ENCODE measurements at regions not wholly inside any gene's neighbourhood (a gene's known extent, or its start where the extent isn't known, plus 50 kb on each side); places are given as distances from the start of the nearest gene placed in this dataset.
"Not testable (repeated sequence)": the region's sequence is repeated elsewhere in the genome, so short reads cannot be mapped to it uniquely, and the experiment has no call there.

DNA sequence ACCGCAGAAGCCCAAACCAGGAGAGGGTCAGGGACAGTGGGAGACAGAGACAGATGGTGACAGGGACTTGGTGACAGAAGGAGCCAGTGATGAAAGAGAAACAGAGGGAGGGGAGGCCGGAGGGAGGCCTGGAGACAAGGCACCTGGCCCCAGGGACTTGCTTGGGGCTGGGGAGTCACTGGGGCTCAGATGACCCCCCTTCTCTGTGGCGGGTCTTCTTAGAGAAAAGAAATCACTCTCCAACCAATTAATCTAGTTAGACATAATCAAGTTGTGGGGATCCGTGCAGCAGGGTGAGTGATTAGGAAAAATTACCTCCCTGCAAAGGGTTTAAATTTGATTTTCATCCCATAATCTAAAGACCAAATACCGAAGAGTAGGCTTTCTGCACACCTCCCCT is 519.8 kb downstream of the PTPRU start:
- Histone ChIP-seq H3K9me3 (ENCODE audit: control insufficient read depth, low read length) (no peaks in the 10 kb centered on the region), H3K4me1 (ENCODE audit: control insufficient read depth, insufficient read depth, low read length) (peaks cover 5% of the 10 kb centered on the region), H3K9ac (ENCODE audit: extremely low read depth, low read length, poor library complexity, severe bottlenecking) (no peak overlapping the region), H3K36me3 (ENCODE audit: control insufficient read depth, insufficient read depth, low read length) (no peaks in the 10 kb centered on the region), H3K27me3 (ENCODE audit: control insufficient read depth, insufficient read depth, low read length, poor library complexity, severe bottlenecking) (peaks cover 6% of the 10 kb centered on the region), H3K27ac (ENCODE audit: low read depth, low read length) (no peak overlapping the region), H3K4me3 (ENCODE audit: low read length) (no peak overlapping the region)
- no peaks in the 10 kb centered on the region for H3K9me3 Mint-ChIP-seq
- peaks cover 6% of the 10 kb centered on the region for H3K4me1 Mint-ChIP-seq
- H3K27me3 Mint-ChIP-seq (ENCODE audit: insufficient read depth) = peaks cover 5% of the 10 kb centered on the region
- H3K36me3 Mint-ChIP-seq (ENCODE audit: low read depth) = no peaks in the 10 kb centered on the region
- H3K27ac Mint-ChIP-seq = no peak overlapping the region
- WGBS, 2 experiments (ENCODE audit: insufficient coverage in 1 of 2, insufficient read length in 1 of 2) = 90 to 100% methylated on average over 2 to 3 of the region's 5 CpGs
- no peak overlapping the region for H3K4me3 Mint-ChIP-seq
- peak; percentile 20 for DNase-seq
- TF ChIP-seq, protein P1, sequence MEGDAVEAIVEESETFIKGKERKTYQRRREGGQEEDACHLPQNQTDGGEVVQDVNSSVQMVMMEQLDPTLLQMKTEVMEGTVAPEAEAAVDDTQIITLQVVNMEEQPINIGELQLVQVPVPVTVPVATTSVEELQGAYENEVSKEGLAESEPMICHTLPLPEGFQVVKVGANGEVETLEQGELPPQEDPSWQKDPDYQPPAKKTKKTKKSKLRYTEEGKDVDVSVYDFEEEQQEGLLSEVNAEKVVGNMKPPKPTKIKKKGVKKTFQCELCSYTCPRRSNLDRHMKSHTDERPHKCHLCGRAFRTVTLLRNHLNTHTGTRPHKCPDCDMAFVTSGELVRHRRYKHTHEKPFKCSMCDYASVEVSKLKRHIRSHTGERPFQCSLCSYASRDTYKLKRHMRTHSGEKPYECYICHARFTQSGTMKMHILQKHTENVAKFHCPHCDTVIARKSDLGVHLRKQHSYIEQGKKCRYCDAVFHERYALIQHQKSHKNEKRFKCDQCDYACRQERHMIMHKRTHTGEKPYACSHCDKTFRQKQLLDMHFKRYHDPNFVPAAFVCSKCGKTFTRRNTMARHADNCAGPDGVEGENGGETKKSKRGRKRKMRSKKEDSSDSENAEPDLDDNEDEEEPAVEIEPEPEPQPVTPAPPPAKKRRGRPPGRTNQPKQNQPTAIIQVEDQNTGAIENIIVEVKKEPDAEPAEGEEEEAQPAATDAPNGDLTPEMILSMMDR (conservative IDR thresholded peaks at IDR 0.05) = no peak

DNA sequence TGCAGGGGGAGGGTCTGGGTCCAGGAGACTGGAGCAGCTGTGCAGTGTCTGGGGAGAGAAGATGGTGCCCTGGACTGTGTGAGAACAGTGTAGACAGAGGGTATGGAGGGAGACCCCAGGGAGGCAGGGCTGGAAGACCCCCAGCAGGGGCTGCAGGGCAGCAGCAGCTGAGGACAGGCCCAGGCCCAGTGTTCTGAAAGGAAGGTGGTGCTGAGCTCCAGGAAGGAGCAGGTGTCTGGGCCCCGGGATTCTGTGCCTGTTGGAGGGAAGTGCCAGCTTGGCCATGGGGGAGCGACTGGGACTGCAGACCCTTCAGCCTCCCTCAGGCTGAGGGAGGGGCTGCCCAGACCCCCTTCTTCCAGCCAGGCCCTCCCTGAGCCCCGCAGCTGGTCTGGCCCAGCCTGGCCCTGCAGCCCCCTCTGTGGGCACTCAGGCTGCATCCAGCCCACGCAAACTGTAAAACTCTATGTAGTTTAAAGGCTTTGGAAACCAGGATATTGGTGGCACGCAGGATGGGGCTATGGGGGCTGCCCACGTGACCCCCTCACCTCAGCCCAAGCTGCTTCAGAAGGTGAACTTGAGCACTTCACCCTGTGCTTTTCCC is 519.2 kb downstream of the PTPRU start:
- not testable (repeated sequence) for H3K4me1 Mint-ChIP-seq; H3K9me3 ChIP-seq (ENCODE audit: control insufficient read depth, low read length); H3K4me3 ChIP-seq (ENCODE audit: low read length); H3K4me1 ChIP-seq (ENCODE audit: control insufficient read depth, insufficient read depth, low read length); H3K9me3 Mint-ChIP-seq; H3K27ac Mint-ChIP-seq; H3K27me3 ChIP-seq (ENCODE audit: control insufficient read depth, insufficient read depth, low read length, poor library complexity, severe bottlenecking); H3K9ac ChIP-seq (ENCODE audit: extremely low read depth, low read length, poor library complexity, severe bottlenecking); H3K4me3 Mint-ChIP-seq; H3K36me3 ChIP-seq (ENCODE audit: control insufficient read depth, insufficient read depth, low read length); H3K36me3 Mint-ChIP-seq (ENCODE audit: low read depth); H3K27me3 Mint-ChIP-seq (ENCODE audit: insufficient read depth); H3K27ac ChIP-seq (ENCODE audit: low read depth, low read length)
- 80 to 87% methylated on average over 1 to 6 of the region's 6 CpGs for WGBS, 2 experiments (ENCODE audit: insufficient coverage in 1 of 2, insufficient read length in 1 of 2)
- DNase-seq = peak; percentile 28

DNA sequence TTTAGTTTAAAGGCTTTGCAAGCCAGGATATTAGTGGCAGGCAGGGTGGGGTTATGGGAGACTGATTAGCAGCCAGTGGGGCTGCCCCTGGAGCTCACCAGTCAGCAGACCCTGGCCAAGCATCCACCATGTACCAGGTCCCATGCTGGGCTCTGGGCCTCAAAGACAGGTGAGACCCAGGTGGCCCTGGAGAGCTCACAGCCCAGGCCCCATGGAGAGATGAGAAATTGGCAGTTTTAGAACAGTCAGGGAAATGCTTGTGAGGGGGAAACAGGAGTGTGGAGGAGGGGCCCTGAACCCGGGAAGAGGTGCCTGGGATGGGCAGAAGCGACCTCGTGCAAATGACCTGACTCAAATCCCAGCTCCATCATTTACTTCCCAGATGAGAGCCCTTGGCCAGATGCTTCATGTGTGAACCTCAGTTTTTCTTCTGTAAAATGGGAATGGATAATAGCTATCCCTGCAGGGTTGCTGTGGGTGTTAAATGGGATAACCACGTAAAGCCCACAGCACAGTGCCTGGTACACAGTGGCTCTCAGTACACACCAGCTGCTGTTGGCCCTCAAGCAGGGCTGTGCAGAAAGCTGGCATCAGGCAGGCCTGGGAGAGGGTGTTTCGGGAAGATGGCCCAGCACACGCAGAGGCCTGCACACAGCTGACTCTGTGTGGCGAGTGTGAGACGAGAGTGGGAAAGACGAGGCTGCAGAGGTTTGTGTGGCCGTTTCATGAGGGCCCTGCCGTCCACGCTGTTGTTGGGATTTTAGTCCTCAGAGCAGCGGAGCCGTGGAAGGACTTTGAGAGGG is 518.5 kb downstream of the PTPRU start:
- WGBS, 2 experiments (ENCODE audit: insufficient coverage in 1 of 2, insufficient read length in 1 of 2) = 86 to 100% methylated on average over 3 to 14 of the region's 14 CpGs
- Mint-ChIP-seq H3K36me3 (ENCODE audit: low read depth) (no peaks in the 10 kb centered on the region), H3K4me1 (peaks cover 6% of the 10 kb centered on the region), H3K9me3 (no peaks in the 10 kb centered on the region), H3K27ac (no peak overlapping the region), H3K27me3 (ENCODE audit: insufficient read depth) (peaks cover 4% of the 10 kb centered on the region), H3K4me3 (no peak overlapping the region)
- Histone ChIP-seq H3K36me3 (ENCODE audit: control insufficient read depth, insufficient read depth, low read length) (no peaks in the 10 kb centered on the region), H3K9ac (ENCODE audit: extremely low read depth, low read length, poor library complexity, severe bottlenecking) (no peak overlapping the region), H3K27me3 (ENCODE audit: control insufficient read depth, insufficient read depth, low read length, poor library complexity, severe bottlenecking) (peaks cover 6% of the 10 kb centered on the region), H3K4me3 (ENCODE audit: low read length) (no peak overlapping the region), H3K27ac (ENCODE audit: low read depth, low read length) (no peak overlapping the region), H3K9me3 (ENCODE audit: control insufficient read depth, low read length) (no peaks in the 10 kb centered on the region), H3K4me1 (ENCODE audit: control insufficient read depth, insufficient read depth, low read length) (peaks cover 5% of the 10 kb centered on the region)
- TF ChIP-seq, protein P1 (conservative IDR thresholded peaks at IDR 0.05) = no peak
- DNase-seq = peak; percentile 18

All from endodermal cell (in vitro differentiated cells).